ENCODE measurements at regions not wholly inside any gene's neighbourhood (a gene's known extent, or its start where the extent isn't known, plus 50 kb on each side); places are given as distances from the start of the nearest gene placed in this dataset.

DNA sequence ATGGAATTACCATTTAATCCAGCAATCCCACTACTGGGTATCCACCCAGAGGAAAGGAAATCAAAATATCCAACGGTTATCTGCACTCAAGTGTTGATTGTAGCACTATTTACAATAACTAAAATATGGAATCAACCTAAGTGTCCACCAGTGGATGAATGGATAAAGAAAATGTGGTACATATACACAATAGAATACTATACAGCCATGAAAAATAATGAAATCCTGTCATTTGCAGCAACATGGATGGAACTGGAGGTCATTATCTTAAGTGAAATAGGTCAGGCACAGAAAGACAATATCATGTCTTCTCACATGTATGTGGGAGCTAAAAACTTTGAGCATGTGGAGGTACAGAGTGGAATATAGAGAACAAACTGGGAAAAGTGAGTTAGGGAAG, 92.9 kb upstream of the ARHGEF7 start:
- TF ChIP-seq, protein P1, sequence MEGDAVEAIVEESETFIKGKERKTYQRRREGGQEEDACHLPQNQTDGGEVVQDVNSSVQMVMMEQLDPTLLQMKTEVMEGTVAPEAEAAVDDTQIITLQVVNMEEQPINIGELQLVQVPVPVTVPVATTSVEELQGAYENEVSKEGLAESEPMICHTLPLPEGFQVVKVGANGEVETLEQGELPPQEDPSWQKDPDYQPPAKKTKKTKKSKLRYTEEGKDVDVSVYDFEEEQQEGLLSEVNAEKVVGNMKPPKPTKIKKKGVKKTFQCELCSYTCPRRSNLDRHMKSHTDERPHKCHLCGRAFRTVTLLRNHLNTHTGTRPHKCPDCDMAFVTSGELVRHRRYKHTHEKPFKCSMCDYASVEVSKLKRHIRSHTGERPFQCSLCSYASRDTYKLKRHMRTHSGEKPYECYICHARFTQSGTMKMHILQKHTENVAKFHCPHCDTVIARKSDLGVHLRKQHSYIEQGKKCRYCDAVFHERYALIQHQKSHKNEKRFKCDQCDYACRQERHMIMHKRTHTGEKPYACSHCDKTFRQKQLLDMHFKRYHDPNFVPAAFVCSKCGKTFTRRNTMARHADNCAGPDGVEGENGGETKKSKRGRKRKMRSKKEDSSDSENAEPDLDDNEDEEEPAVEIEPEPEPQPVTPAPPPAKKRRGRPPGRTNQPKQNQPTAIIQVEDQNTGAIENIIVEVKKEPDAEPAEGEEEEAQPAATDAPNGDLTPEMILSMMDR (IDR thresholded peaks at IDR 0.05; ENCODE audit: low read depth, low read length, missing input control), result no peak
- TF ChIP-seq, protein P2, sequence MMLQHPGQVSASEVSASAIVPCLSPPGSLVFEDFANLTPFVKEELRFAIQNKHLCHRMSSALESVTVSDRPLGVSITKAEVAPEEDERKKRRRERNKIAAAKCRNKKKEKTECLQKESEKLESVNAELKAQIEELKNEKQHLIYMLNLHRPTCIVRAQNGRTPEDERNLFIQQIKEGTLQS (IDR thresholded peaks at IDR 0.05), result no peak
- TF ChIP-seq, protein P3, sequence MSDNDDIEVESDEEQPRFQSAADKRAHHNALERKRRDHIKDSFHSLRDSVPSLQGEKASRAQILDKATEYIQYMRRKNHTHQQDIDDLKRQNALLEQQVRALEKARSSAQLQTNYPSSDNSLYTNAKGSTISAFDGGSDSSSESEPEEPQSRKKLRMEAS (IDR thresholded peaks at IDR 0.05), result no peak
- TF ChIP-seq GABPA (IDR thresholded peaks at IDR 0.05 in 1 of 2, conservative IDR thresholded peaks at IDR 0.05 in 1 of 2) (no peak), HNF4A (conservative IDR thresholded peaks at IDR 0.05) (no peak), YY1 (IDR thresholded peaks at IDR 0.05) (no peak), REST (IDR thresholded peaks at IDR 0.05) (no peak)

Data from liver (tissue), 3 donors.